K562 (cell line): ENCODE measurements at regions not wholly inside any gene's neighbourhood (a gene's known extent, or its start where the extent isn't known, plus 50 kb on each side); places are given as distances from the start of the nearest gene placed in this dataset.

Experiments
- ATAC-seq: fragments of 200-7000 bp; cut with Tn5 transposase; 3 replicates; pipeline ENCODE4 v1.9.1; 2020; ENCODE audit warnings: moderate library complexity
- BruUV-seq: library from RNA; stranded (reverse); fragments of 400-500 nt; replicated peaks from 2 replicates; lab custom pipeline; 2021; lab: Mats Ljungman, UMichigan
- CTCF ChIA-PET: fragments of 300-600 bp; formaldehyde crosslinking; extraction: SDS; loops from one replicate; lab custom pipeline; 2021; ENCODE audit warnings: low intra/inter-chr PET ratio; lab: Yijun Ruan, JAX
- POLR2A ChIA-PET: fragments of 300-600, 350-650 bp; sonication (Branson Sonifier 250); formaldehyde crosslinking; extraction: SDS; loops from one replicate; lab custom pipeline; 2021; ENCODE audit warnings: antibody characterized with exemption, inconsistent platforms; lab: Yijun Ruan, JAX
- DNase-seq, 4 experiments: peaks; one replicate each; pipeline versions ENCODE4 v3.0.0 to v3.0.0-alpha.2; 2011 to 2018; ENCODE audit warnings: low spot score in 3 of 4, mixed read lengths in 3 of 4; ENCODE audit errors: extremely low read depth in 1 of 4
- FAIRE-seq: peaks from 2 replicates; lab custom pipeline; 2011; peaks lifted over from hg19 to GRCh38; lab: Jason Lieb, UNC
- H2AFZ ChIP-seq: 2 replicates; pipeline ENCODE4 v1.6.0; 2011; ENCODE audit warnings: low read depth, low read length, control low read depth, inconsistent platforms
- H3K27ac ChIP-seq: fragments of 200-600 bp; 3 replicates; pipeline ENCODE4 v1.8.0; 2011; ENCODE audit warnings: low read depth, mild to moderate bottlenecking, control low read depth, inconsistent platforms, low read length, moderate library complexity, mixed read lengths; ENCODE audit errors: extremely low read depth
- H3K27me3 ChIP-seq, 2 experiments: fragments of 300-600 bp in 1 of 2; 2 replicates in 1 of 2; 3 replicates in 1 of 2; pipeline versions ENCODE4 v1.6.0 to v1.8.0; 2011; ENCODE audit warnings: inconsistent platforms in 2 of 2, low read length in 2 of 2, mild to moderate bottlenecking in 1 of 2, mixed read lengths in 1 of 2, moderate library complexity in 1 of 2; ENCODE audit not compliant: control insufficient read depth in 2 of 2, insufficient read depth in 2 of 2
- H3K36me3 ChIP-seq: fragments of 300-600 bp; 3 replicates; pipeline ENCODE4 v1.8.0; 2011; ENCODE audit warnings: mild to moderate bottlenecking, low read length, inconsistent platforms; ENCODE audit not compliant: control insufficient read depth, insufficient read depth
- H3K4me1 ChIP-seq, 2 experiments: fragments of 200-600 bp in 1 of 2; replicated peaks in 1 of 2; 2 replicates in 1 of 2; 3 replicates in 1 of 2; pipeline versions ENCODE4 v1.5.1 to v1.8.0; 2011; ENCODE audit warnings: inconsistent platforms in 2 of 2, low read length in 2 of 2, mild to moderate bottlenecking in 1 of 2, mixed read lengths in 1 of 2, moderate library complexity in 1 of 2; ENCODE audit not compliant: control insufficient read depth in 2 of 2, insufficient read depth in 2 of 2
- H3K4me2 ChIP-seq: 2 replicates; pipeline ENCODE4 v1.6.1; 2011; ENCODE audit warnings: low read length, control low read depth, inconsistent platforms, mixed read lengths; ENCODE audit not compliant: insufficient read depth
- H3K4me3 ChIP-seq: fragments of 200-600 bp; sonication (generic), shearing (Covaris generic); 2 replicates; pipeline ENCODE4 v1.5.1; 2016; ENCODE audit warnings: control low read depth, inconsistent platforms
- H3K79me2 ChIP-seq: fragments of 200-600 bp; 3 replicates; pipeline ENCODE4 v1.8.0; 2011; ENCODE audit warnings: low read length, inconsistent platforms; ENCODE audit not compliant: control insufficient read depth, insufficient read depth
- H3K9ac ChIP-seq, 2 experiments: 2 replicates each; pipeline versions ENCODE4 v1.6.0 to v1.6.1; 2011; ENCODE audit warnings: low read depth in 2 of 2, low read length in 2 of 2, control low read depth in 1 of 2, inconsistent platforms in 1 of 2, mild to moderate bottlenecking in 1 of 2, mixed read lengths in 1 of 2; ENCODE audit not compliant: insufficient read depth in 1 of 2
- H3K9me1 ChIP-seq: one replicate; pipeline ENCODE4 v1.6.0; 2011; ENCODE audit warnings: inconsistent platforms, mild to moderate bottlenecking, low read length, moderate library complexity; ENCODE audit not compliant: control insufficient read depth, insufficient read depth
- H3K9me3 ChIP-seq: replicated peaks from 2 replicates; pipeline ENCODE4 v1.5.1; 2011; ENCODE audit warnings: low read depth, low read length, inconsistent platforms; ENCODE audit not compliant: control insufficient read depth, insufficient read depth
- H4K20me1 ChIP-seq: replicated peaks from 2 replicates; pipeline ENCODE4 v1.6.1; 2011; ENCODE audit warnings: low read length, inconsistent platforms, mixed read lengths; ENCODE audit not compliant: control insufficient read depth, insufficient read depth
- ASH1L ChIP-seq: fragments of 450-650 bp; IDR thresholded peaks from 2 replicates; pipeline ENCODE4 v1.6.1; 2018; ENCODE audit warnings: borderline replicate concordance, mild to moderate bottlenecking, low read depth; ENCODE audit not compliant: partially characterized antibody
- DDX20 ChIP-seq: fragments of 450-650 bp; IDR thresholded peaks from 2 replicates; pipeline ENCODE4 v1.6.1; 2016; ENCODE audit warnings: missing genetic modification characterization, low read depth, mild to moderate bottlenecking, missing compliant biosample characterization, moderate library complexity
- E2F1 ChIP-seq: sonication (generic); formaldehyde crosslinking; IDR thresholded peaks from 2 replicates; pipeline ENCODE4 v1.8.1; 2023; ENCODE audit warnings: mild to moderate bottlenecking, missing genetic modification reagents, moderate library complexity
- HDAC1 ChIP-seq, 2 experiments: fragments of 450-650 bp; IDR thresholded peaks; 2 replicates each; pipeline ENCODE4 v1.6.1; 2016 to 2017; ENCODE audit warnings: inconsistent platforms in 1 of 2, mild to moderate bottlenecking in 1 of 2, moderate library complexity in 1 of 2
- KHSRP ChIP-seq: fragments of 450-650 bp; IDR thresholded peaks from 2 replicates; pipeline ENCODE4 v1.6.1; 2017
- NCOA1 ChIP-seq: fragments of 450-650 bp; IDR thresholded peaks from 2 replicates; pipeline ENCODE4 v1.6.1; 2016; ENCODE audit warnings: low read depth
- SMAD4 ChIP-seq: fragments of 250-450 bp; sonication (Bioruptor Pico); conservative IDR thresholded peaks from 2 replicates; pipeline ENCODE4 v1.8.0; 2021; ENCODE audit warnings: inconsistent platforms, mild to moderate bottlenecking, moderate library complexity
- SNIP1 ChIP-seq: fragments of 450-650 bp; IDR thresholded peaks from 2 replicates; pipeline ENCODE4 v1.7.1; 2017; ENCODE audit warnings: low read depth, mild to moderate bottlenecking
- SP1 ChIP-seq: sonication (generic); formaldehyde crosslinking; IDR thresholded peaks from 2 replicates; pipeline ENCODE4 v1.8.1; 2022; ENCODE audit warnings: mild to moderate bottlenecking, missing genetic modification reagents
- SRF ChIP-seq, 2 experiments: fragments of 250-450, 450-650 bp in 1 of 2; sonication (Bioruptor Pico) in 1 of 2; sonication (generic) in 1 of 2; formaldehyde crosslinking; IDR thresholded peaks; 2 replicates each; pipeline versions ENCODE4 v1.5.0 to v1.5.1; 2020 to 2022; ENCODE audit warnings: mild to moderate bottlenecking in 1 of 2, missing genetic modification reagents in 1 of 2
- ZC3H11A ChIP-seq: IDR thresholded peaks from 2 replicates; pipeline ENCODE4 v1.6.1; 2012; ENCODE audit warnings: low read depth, low read length, improper control_type of control experiment
- ZNF175 ChIP-seq: fragments of 200-800 bp; sonication (Bioruptor generic); IDR thresholded peaks from 2 replicates; pipeline ENCODE4 v1.6.1; 2016; ENCODE audit warnings: low read depth, mild to moderate bottlenecking, missing genetic modification characterization, missing compliant biosample characterization
- ZNF830 ChIP-seq: fragments of 250-450 bp; sonication (Bioruptor Pico); IDR thresholded peaks from 2 replicates; pipeline ENCODE4 v1.5.0; 2021; ENCODE audit warnings: mild to moderate bottlenecking
- WGBS: fragments of 100-300 bp; shearing (Covaris generic); methylation state at CpG from one replicate; pipeline ENCODE4 v1.1.6; 2016; ENCODE audit warnings: low coverage, mixed read lengths; ENCODE audit not compliant: insufficient coverage; ENCODE audit errors: missing lambda C conversion rate; 5-methylcytosine and 5-hydroxymethylcytosine counted together
- in situ Hi-C: fragments of 300-500 bp; cut with MboI; formaldehyde crosslinking; loops from 4 replicates; pipeline ENCODE4 v1.15.0; 2018; ENCODE audit warnings: inconsistent platforms, mixed read lengths
- intact Hi-C: fragments of 100-400 bp; cut with micrococcal nuclease; formaldehyde crosslinking; loops from 2 replicates; pipeline ENCODE4 v1.14.2; 2022
- TF ChIP-seq, protein P1 (sequence below): fragments of 250-450 bp; sonication (Bioruptor Pico); IDR thresholded peaks from 2 replicates; pipeline ENCODE4 v1.5.0; 2022; ENCODE audit warnings: mild to moderate bottlenecking
- TF ChIP-seq, protein P2 (sequence below): fragments of 450-650 bp; IDR thresholded peaks from 2 replicates; pipeline ENCODE4 v1.7.1; 2018; ENCODE audit warnings: mild to moderate bottlenecking, low read depth; ENCODE audit not compliant: partially characterized antibody
- TF ChIP-seq, protein P3 (sequence below): fragments of 150-350 bp; conservative IDR thresholded peaks from 2 replicates; pipeline ENCODE4 v1.6.1; 2014; ENCODE audit warnings: low read length

DNA sequence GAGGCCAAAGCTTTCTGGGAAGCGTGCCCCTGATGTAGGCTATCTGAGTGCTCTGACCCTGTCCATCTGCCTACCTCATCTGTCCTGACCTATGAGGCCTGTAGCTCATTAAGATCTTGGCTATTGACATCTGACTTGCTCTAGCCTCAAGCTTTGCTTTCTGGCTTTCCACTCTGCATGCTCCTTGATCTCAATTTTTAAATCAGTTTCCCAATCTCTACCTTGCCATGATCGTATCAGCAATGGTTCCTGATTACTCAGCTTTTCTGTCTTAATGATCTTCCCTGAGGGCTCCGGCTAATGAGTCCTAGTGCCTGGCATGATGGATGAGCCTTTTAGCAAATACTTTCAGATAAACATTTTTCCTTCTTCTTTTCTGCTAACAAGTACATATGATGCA, 262.0 kb downstream of the NDFIP2 start:
- H3K27me3 ChIP-seq: no peaks in the 10 kb centered on the region
- POLR2A ChIA-PET: no interaction called here
- 3% methylated on average over 3 of the region's 3 CpGs for WGBS
- no peaks in the 10 kb centered on the region for H3K4me1 ChIP-seq
- no peak overlapping the region for H2AFZ ChIP-seq
- FAIRE-seq (no peak), ATAC-seq (no peak), DNase-seq (no peak)
- H3K27ac ChIP-seq: no peak overlapping the region
- no peak overlapping the region for H3K9ac ChIP-seq
- H3K36me3 ChIP-seq: no peaks in the 10 kb centered on the region
- no peaks in the 10 kb centered on the region for H3K9me3 ChIP-seq
- in situ Hi-C loops (no loop called here), intact Hi-C loops (no loop called here)
- H3K9me1 ChIP-seq: no peaks in the 10 kb centered on the region
- H3K4me3 ChIP-seq: no peak overlapping the region
- BruUV-seq: no TSS peak
- H4K20me1 ChIP-seq: no peaks in the 10 kb centered on the region
- CTCF ChIA-PET: no interaction called here
- H3K79me2 ChIP-seq: no peaks in the 10 kb centered on the region
- no peak overlapping the region for H3K4me2 ChIP-seq
- TF ChIP-seq SRF (CRISPR knock-in tag; IDR thresholded peaks at IDR 0.05) (no peak), ASH1L (no peak), SMAD4 (CRISPR knock-in tag) (no peak), ZNF830 (CRISPR knock-in tag) (no peak), KHSRP (no peak), HDAC1 (IDR thresholded peaks at IDR 0.05) (no peak), E2F1 (CRISPR knock-in tag) (no peak), ZNF175 (CRISPR knock-in tag) (no peak), SNIP1 (no peak), DDX20 (tag) (no peak), SP1 (CRISPR knock-in tag) (no peak), NCOA1 (no peak), ZC3H11A (no peak)
- TF ChIP-seq, protein P1, sequence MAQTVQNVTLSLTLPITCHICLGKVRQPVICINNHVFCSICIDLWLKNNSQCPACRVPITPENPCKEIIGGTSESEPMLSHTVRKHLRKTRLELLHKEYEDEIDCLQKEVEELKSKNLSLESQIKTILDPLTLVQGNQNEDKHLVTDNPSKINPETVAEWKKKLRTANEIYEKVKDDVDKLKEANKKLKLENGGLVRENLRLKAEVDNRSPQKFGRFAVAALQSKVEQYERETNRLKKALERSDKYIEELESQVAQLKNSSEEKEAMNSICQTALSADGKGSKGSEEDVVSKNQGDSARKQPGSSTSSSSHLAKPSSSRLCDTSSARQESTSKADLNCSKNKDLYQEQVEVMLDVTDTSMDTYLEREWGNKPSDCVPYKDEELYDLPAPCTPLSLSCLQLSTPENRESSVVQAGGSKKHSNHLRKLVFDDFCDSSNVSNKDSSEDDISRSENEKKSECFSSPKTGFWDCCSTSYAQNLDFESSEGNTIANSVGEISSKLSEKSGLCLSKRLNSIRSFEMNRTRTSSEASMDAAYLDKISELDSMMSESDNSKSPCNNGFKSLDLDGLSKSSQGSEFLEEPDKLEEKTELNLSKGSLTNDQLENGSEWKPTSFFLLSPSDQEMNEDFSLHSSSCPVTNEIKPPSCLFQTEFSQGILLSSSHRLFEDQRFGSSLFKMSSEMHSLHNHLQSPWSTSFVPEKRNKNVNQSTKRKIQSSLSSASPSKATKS (CRISPR knock-in tag): no peak
- TF ChIP-seq, protein P2, sequence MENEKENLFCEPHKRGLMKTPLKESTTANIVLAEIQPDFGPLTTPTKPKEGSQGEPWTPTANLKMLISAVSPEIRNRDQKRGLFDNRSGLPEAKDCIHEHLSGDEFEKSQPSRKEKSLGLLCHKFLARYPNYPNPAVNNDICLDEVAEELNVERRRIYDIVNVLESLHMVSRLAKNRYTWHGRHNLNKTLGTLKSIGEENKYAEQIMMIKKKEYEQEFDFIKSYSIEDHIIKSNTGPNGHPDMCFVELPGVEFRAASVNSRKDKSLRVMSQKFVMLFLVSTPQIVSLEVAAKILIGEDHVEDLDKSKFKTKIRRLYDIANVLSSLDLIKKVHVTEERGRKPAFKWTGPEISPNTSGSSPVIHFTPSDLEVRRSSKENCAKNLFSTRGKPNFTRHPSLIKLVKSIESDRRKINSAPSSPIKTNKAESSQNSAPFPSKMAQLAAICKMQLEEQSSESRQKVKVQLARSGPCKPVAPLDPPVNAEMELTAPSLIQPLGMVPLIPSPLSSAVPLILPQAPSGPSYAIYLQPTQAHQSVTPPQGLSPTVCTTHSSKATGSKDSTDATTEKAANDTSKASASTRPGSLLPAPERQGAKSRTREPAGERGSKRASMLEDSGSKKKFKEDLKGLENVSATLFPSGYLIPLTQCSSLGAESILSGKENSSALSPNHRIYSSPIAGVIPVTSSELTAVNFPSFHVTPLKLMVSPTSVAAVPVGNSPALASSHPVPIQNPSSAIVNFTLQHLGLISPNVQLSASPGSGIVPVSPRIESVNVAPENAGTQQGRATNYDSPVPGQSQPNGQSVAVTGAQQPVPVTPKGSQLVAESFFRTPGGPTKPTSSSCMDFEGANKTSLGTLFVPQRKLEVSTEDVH: no peak
- TF ChIP-seq, protein P3, sequence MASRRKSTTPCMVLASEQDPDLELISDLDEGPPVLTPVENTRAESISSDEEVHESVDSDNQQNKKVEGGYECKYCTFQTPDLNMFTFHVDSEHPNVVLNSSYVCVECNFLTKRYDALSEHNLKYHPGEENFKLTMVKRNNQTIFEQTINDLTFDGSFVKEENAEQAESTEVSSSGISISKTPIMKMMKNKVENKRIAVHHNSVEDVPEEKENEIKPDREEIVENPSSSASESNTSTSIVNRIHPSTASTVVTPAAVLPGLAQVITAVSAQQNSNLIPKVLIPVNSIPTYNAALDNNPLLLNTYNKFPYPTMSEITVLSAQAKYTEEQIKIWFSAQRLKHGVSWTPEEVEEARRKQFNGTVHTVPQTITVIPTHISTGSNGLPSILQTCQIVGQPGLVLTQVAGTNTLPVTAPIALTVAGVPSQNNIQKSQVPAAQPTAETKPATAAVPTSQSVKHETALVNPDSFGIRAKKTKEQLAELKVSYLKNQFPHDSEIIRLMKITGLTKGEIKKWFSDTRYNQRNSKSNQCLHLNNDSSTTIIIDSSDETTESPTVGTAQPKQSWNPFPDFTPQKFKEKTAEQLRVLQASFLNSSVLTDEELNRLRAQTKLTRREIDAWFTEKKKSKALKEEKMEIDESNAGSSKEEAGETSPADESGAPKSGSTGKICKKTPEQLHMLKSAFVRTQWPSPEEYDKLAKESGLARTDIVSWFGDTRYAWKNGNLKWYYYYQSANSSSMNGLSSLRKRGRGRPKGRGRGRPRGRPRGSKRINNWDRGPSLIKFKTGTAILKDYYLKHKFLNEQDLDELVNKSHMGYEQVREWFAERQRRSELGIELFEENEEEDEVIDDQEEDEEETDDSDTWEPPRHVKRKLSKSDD: no peak
